Mesenchymal stem cell (in vitro differentiated cells and primary cell): ENCODE measurements at regions not wholly inside any gene's neighbourhood (a gene's known extent, or its start where the extent isn't known, plus 50 kb on each side); places are given as distances from the start of the nearest gene placed in this dataset.
A peak's percentile ranks its signal among the peaks of the same experiment; 100 is the strongest.

Experiments
- DNase-seq: peaks from one replicate; pipeline ENCODE4 v3.0.0-alpha.2; 2013
- H2AFZ ChIP-seq: one replicate; pipeline ENCODE4 v1.6.1; 2013; ENCODE audit warnings: low read depth, mild to moderate bottlenecking, control low read depth, inconsistent platforms, low read length, moderate library complexity
- H2AK5ac ChIP-seq: 2 replicates; pipeline ENCODE4 v1.6.1; 2013; ENCODE audit warnings: low read length, moderate library complexity, mild to moderate bottlenecking, inconsistent platforms; ENCODE audit not compliant: severe bottlenecking
- H2BK120ac ChIP-seq: one replicate; pipeline ENCODE4 v1.6.1; 2013; ENCODE audit warnings: low read depth, mild to moderate bottlenecking, inconsistent platforms, low read length, moderate library complexity
- H2BK12ac ChIP-seq, 2 experiments: one replicate each; pipeline ENCODE4 v1.6.1; 2013; ENCODE audit warnings: inconsistent platforms in 2 of 2, low read length in 2 of 2, mild to moderate bottlenecking in 2 of 2, moderate library complexity in 2 of 2, control low read depth in 1 of 2
- H2BK15ac ChIP-seq: one replicate; pipeline ENCODE4 v1.6.1; 2013; ENCODE audit warnings: mild to moderate bottlenecking, low read depth, inconsistent platforms; ENCODE audit not compliant: poor library complexity, severe bottlenecking
- H2BK5ac ChIP-seq: 2 replicates; pipeline ENCODE4 v1.6.1; 2013; ENCODE audit warnings: low read depth, mild to moderate bottlenecking, low read length, control low read depth, inconsistent platforms; ENCODE audit not compliant: poor library complexity, severe bottlenecking
- H3K14ac ChIP-seq, 2 experiments: one replicate each; pipeline ENCODE4 v1.6.1; 2013; ENCODE audit warnings: inconsistent platforms in 2 of 2, low read length in 2 of 2, control low read depth in 1 of 2, mild to moderate bottlenecking in 1 of 2, moderate library complexity in 1 of 2
- H3K18ac ChIP-seq, 2 experiments: one replicate each; pipeline ENCODE4 v1.6.1; 2013; ENCODE audit warnings: inconsistent platforms in 2 of 2, low read length in 2 of 2, control low read depth in 1 of 2, low read depth in 1 of 2, mild to moderate bottlenecking in 1 of 2
- H3K23ac ChIP-seq, 2 experiments: one replicate each; pipeline ENCODE4 v1.6.1; 2013; ENCODE audit warnings: inconsistent platforms in 2 of 2, low read length in 2 of 2, mild to moderate bottlenecking in 2 of 2, moderate library complexity in 2 of 2, control low read depth in 1 of 2
- H3K27ac ChIP-seq: 2 replicates; pipeline ENCODE4 v1.5.1; 2013; ENCODE audit warnings: mild to moderate bottlenecking, moderate library complexity, low read length, control low read depth, inconsistent platforms; ENCODE audit not compliant: poor library complexity, severe bottlenecking
- H3K27me3 ChIP-seq, 2 experiments: 2 replicates each; pipeline versions ENCODE4 v1.6.1 to v1.7.0; 2013; ENCODE audit warnings: low read length in 2 of 2, mild to moderate bottlenecking in 2 of 2, moderate library complexity in 2 of 2, control low read depth in 1 of 2, inconsistent platforms in 1 of 2; ENCODE audit not compliant: control insufficient read depth in 1 of 2, insufficient read depth in 1 of 2
- H3K36me3 ChIP-seq, 2 experiments: 2 replicates each; pipeline versions ENCODE4 v1.6.1 to v1.7.0; 2013; ENCODE audit warnings: low read length in 2 of 2, control low read depth in 1 of 2, inconsistent platforms in 1 of 2, low read depth in 1 of 2, mild to moderate bottlenecking in 1 of 2; ENCODE audit not compliant: insufficient read depth in 2 of 2, control insufficient read depth in 1 of 2
- H3K4ac ChIP-seq, 2 experiments: one replicate each; pipeline ENCODE4 v1.6.1; 2013; ENCODE audit warnings: inconsistent platforms in 2 of 2, low read length in 2 of 2, mild to moderate bottlenecking in 2 of 2, moderate library complexity in 2 of 2, control low read depth in 1 of 2, low read depth in 1 of 2
- H3K4me1 ChIP-seq: 2 replicates; pipeline ENCODE4 v1.6.1; 2013; ENCODE audit warnings: low read depth, low read length, control low read depth; ENCODE audit not compliant: control insufficient read depth, insufficient read depth
- H3K4me2 ChIP-seq: 2 replicates; pipeline ENCODE4 v1.6.1; 2013; ENCODE audit warnings: low read length, mild to moderate bottlenecking, inconsistent platforms; ENCODE audit not compliant: poor library complexity, severe bottlenecking
- H3K4me3 ChIP-seq, 2 experiments: 2 replicates each; pipeline versions ENCODE4 v1.5.1 to v1.7.0; 2013; ENCODE audit warnings: low read length in 2 of 2, mild to moderate bottlenecking in 2 of 2, control low read depth in 1 of 2, low read depth in 1 of 2; ENCODE audit not compliant: insufficient read depth in 1 of 2
- H3K79me1 ChIP-seq: replicated peaks from 2 replicates; pipeline ENCODE4 v1.6.1; 2013; ENCODE audit warnings: mild to moderate bottlenecking, control low read depth, low read length, inconsistent platforms; ENCODE audit not compliant: poor library complexity, severe bottlenecking
- H3K9ac ChIP-seq: 2 replicates; pipeline ENCODE4 v1.7.0; 2013; ENCODE audit warnings: mild to moderate bottlenecking, low read length, moderate library complexity
- H3K9me3 ChIP-seq: 2 replicates; pipeline ENCODE4 v1.7.0; 2013; ENCODE audit warnings: mild to moderate bottlenecking, low read length; ENCODE audit not compliant: control insufficient read depth
- H4K8ac ChIP-seq: one replicate; pipeline ENCODE4 v1.6.1; 2013; ENCODE audit warnings: inconsistent platforms, mild to moderate bottlenecking, low read length, moderate library complexity
- H4K91ac ChIP-seq: one replicate; pipeline ENCODE4 v1.6.1; 2013; ENCODE audit warnings: mild to moderate bottlenecking, low read length, inconsistent platforms
- WGBS: methylation state at CpG from one replicate; pipeline ENCODE4 v1.1.7; 2013; ENCODE audit warnings: mixed read lengths; 5-methylcytosine and 5-hydroxymethylcytosine counted together

DNA sequence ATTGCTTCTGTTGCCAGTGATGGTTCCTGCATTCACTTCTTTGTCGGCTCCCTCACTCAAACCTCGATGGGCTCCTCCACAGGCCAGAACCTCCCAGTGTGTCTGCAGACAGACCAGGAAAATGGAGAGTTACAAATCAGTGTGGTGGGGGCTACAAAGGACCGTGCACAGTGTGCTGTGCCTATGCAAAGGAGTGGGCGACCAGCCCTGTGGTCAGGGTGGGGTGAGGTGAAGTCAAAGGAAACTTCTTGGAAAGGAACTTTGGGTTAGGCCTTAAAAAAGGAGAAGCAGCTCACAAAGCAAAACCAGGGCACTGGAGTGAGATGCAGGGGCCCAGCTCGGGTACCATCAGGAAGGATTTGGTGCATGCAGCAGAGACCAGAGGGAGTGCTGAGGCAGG, 304.3 kb upstream of the ZMIZ1 start:
- no peak overlapping the region for H2BK120ac ChIP-seq
- no peak overlapping the region for H3K14ac ChIP-seq
- no peak overlapping the region for H3K27ac ChIP-seq
- H3K36me3 ChIP-seq: peaks cover 0 to 3% of the 10 kb centered on the region in 2 experiments
- H4K8ac ChIP-seq: no peak overlapping the region
- H2AFZ ChIP-seq: no peak overlapping the region
- 97% methylated on average over 5 of the region's 5 CpGs for WGBS
- H3K9me3 ChIP-seq: no peaks in the 10 kb centered on the region
- peaks cover 27% of the 10 kb centered on the region for H3K4me1 ChIP-seq
- H3K4ac ChIP-seq: no peak overlapping the region
- no peak overlapping the region for H3K4me2 ChIP-seq
- H3K79me1 ChIP-seq: no peaks in the 10 kb centered on the region
- H2AK5ac ChIP-seq: peak overlapping the region; percentile 28
- no peak overlapping the region for H3K18ac ChIP-seq
- H4K91ac ChIP-seq: no peak overlapping the region
- H2BK12ac ChIP-seq: peak overlapping the region in 1 of 2 experiments; percentile 22
- H3K27me3 ChIP-seq: no peaks in the 10 kb centered on the region
- no peak overlapping the region for H3K4me3 ChIP-seq
- H3K9ac ChIP-seq: no peak overlapping the region
- no peak overlapping the region for H2BK5ac ChIP-seq
- no peak for DNase-seq
- no peak overlapping the region for H3K23ac ChIP-seq
- H2BK15ac ChIP-seq: no peak overlapping the region

DNA sequence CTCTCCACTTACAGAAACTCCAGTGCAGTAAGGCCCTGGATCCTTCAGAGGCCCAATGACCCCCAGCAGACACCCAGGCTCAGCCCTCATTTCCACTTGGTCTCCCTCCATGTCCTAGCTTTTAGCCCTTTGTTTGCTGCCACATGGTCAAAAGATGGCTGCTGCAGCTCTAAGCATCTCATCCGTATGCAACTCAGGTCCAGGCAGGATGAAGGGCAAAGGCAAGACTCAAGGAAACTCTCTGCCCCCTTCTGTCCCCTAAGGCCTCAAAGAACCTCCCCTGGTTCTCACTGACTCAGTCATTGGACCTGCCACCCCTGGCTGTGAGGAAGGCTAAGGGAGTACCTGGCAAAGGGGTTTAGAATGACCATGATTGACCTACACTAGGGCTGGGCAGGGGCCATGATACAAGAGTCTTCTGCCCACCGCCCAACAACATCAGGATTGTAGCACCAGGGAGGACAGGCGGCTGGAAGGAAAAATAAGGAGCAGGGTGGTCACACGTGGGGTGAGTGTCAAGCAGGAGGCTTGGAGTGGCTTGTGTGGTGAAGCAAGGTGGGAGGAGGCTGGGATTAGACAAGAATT, 303.8 kb upstream of the ZMIZ1 start:
- H2BK120ac ChIP-seq: no peak overlapping the region

DNA sequence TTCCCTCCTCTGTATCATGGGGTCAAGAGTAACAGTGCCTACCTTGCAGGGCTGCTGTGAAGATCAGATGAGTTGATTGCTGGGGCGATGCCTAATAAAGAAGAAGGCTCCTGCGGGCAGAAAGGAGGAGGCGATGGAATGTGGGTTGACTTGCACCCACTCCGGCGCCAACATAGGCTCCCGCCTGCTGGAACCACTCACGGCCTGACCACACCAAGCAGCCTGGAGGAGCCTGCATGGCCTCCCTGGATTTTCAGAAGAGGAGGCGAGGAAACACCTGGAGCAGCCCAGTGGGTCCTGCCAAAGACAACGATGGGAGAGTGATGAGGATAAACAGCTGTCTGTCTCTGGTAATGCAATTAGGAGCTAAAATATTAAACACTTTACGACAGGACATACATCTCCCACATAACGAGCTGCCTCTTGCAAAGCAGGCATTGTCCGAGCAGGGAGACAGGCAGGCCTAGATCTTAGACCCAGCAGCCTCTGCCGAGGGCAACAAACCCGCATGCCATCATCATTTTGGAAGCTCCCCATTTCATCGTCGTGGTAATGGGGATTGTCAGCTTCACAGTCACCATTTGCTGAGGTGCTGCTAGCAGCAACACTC, 302.9 kb upstream of the ZMIZ1 start:
- H2AFZ ChIP-seq: no peak overlapping the region
- H3K27me3 ChIP-seq: no peaks in the 10 kb centered on the region
- H3K14ac ChIP-seq: no peak overlapping the region
- no peak overlapping the region for H3K4me3 ChIP-seq
- no peak overlapping the region for H2BK120ac ChIP-seq
- H3K23ac ChIP-seq: no peak overlapping the region
- peaks cover 30% of the 10 kb centered on the region for H3K4me1 ChIP-seq
- H4K91ac ChIP-seq: no peak overlapping the region
- WGBS: 74% methylated on average over 14 of the region's 16 CpGs
- no peak overlapping the region for H3K27ac ChIP-seq
- H2BK5ac ChIP-seq: no peak overlapping the region
- H3K9me3 ChIP-seq: no peaks in the 10 kb centered on the region
- no peak overlapping the region for H3K4ac ChIP-seq
- peak overlapping the region; percentile 37 for H4K8ac ChIP-seq
- no peak for DNase-seq
- H2AK5ac ChIP-seq: no peak overlapping the region
- H3K18ac ChIP-seq: no peak overlapping the region
- H3K4me2 ChIP-seq: no peak overlapping the region
- no peak overlapping the region for H2BK15ac ChIP-seq
- H3K9ac ChIP-seq: no peak overlapping the region
- H2BK12ac ChIP-seq: no peak overlapping the region
- no peaks in the 10 kb centered on the region for H3K79me1 ChIP-seq
- peaks cover 0 to 3% of the 10 kb centered on the region in 2 experiments for H3K36me3 ChIP-seq

More for the DNA sequence above, 303.8 kb upstream of the ZMIZ1 start:
- DNase-seq: no peak
- Histone ChIP-seq H4K8ac (no peak overlapping the region), H3K4me1 (peaks cover 30% of the 10 kb centered on the region), H2AK5ac (no peak overlapping the region), H3K4me2 (no peak overlapping the region), H3K4me3 (no peak overlapping the region), H2AFZ (no peak overlapping the region), H3K27me3 (no peaks in the 10 kb centered on the region), H3K9ac (no peak overlapping the region), H3K14ac (no peak overlapping the region), H2BK12ac (no peak overlapping the region), H3K23ac (no peak overlapping the region), H3K18ac (no peak overlapping the region), H3K4ac (no peak overlapping the region), H2BK15ac (no peak overlapping the region), H3K27ac (no peak overlapping the region), H3K36me3 (peaks cover 0 to 3% of the 10 kb centered on the region in 2 experiments), H2BK5ac (no peak overlapping the region), H4K91ac (no peak overlapping the region), H3K9me3 (no peaks in the 10 kb centered on the region), H3K79me1 (no peaks in the 10 kb centered on the region)
- WGBS: 98% methylated on average over 4 of the region's 4 CpGs

DNA sequence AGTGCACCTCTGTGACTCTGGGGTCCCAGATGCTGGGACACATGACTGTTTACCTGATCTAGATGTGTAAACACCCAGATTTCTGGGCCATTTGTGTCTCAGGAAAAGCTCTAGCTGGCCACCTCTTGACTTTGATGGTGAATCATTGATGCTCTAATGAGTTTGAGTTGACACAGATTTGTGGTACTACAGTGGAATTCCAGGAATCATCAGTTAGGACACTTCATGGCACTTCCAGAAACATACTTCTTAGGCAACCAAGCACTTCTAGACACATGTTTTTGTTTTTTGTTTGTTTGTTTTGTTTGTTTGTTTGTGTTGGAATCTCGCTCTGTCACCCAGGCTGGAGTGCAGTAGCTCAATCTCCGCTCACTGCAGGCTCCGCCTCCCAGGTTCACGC, 302.2 kb upstream of the ZMIZ1 start:
- H3K9ac ChIP-seq: no peak overlapping the region
- H3K18ac ChIP-seq: no peak overlapping the region
- no peaks in the 10 kb centered on the region for H3K27me3 ChIP-seq
- H3K27ac ChIP-seq: no peak overlapping the region
- no peak for DNase-seq
- peaks cover 0 to 3% of the 10 kb centered on the region in 2 experiments for H3K36me3 ChIP-seq
- no peak overlapping the region for H3K23ac ChIP-seq
- H3K4me1 ChIP-seq: peaks cover 30% of the 10 kb centered on the region
- H2BK12ac ChIP-seq: no peak overlapping the region
- no peak overlapping the region for H4K91ac ChIP-seq
- H2BK120ac ChIP-seq: no peak overlapping the region
- 96% methylated on average over 4 of the region's 4 CpGs for WGBS
- H3K14ac ChIP-seq: no peak overlapping the region
- no peak overlapping the region for H2AFZ ChIP-seq
- H3K4ac ChIP-seq: no peak overlapping the region
- no peak overlapping the region for H3K4me2 ChIP-seq
- no peak overlapping the region for H2BK15ac ChIP-seq
- no peak overlapping the region for H3K4me3 ChIP-seq
- peak overlapping the region; percentile 27 for H2AK5ac ChIP-seq
- no peak overlapping the region for H2BK5ac ChIP-seq
- H3K9me3 ChIP-seq: no peaks in the 10 kb centered on the region
- H3K79me1 ChIP-seq: no peaks in the 10 kb centered on the region
- no peak overlapping the region for H4K8ac ChIP-seq
